ENCODE measurements at regions not wholly inside any gene's neighbourhood (a gene's known extent, or its start where the extent isn't known, plus 50 kb on each side); places are given as distances from the start of the nearest gene placed in this dataset.

DNA sequence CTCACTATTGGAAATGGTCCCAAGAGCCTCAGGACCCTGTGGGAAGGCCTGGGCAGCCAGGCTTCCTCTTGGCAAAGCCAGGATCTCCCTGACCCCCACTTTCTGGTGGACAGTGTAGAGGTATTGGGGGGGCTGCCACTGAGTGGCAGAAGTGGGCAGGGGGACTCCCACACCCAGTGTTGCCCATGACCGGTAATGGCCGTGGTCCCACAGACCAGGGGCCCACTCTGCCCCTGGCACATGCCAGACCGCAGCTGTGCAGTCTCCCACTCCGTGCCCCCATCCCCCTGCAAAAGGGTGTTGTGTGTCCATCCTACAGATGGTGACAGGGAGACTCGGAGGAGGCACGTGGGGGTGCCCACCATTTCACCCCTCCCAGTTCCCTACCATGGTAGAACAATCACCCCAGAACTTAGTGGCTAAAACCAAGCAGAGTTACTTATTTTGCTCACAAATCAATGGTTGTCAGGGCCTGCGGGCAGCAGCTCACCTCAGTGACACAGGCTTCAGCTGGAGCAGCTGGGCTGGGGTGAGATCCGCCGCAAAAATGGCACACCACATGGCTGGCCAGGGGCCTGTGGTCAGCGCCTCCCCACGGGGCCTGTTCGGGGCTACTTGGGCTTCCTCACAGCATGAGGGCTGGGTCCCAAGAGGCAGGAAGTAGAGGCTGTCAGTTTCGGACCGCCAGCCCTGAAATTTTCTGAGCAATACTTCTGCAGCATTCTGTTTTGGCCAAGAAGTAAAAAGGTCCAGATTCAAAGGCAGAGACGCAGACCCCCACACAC, 59.0 kb upstream of the ZNF469 start:
- H3K9me3 ChIP-seq (ENCODE audit: control insufficient read depth in 2 of 2, low read length in 2 of 2): peaks cover 0 to 3% of the 10 kb centered on the region in 2 donors
- H3K36me3 ChIP-seq (ENCODE audit: control insufficient read depth in 2 of 2, insufficient read depth in 2 of 2, low read length in 2 of 2): no peaks in the 10 kb centered on the region
- H3K27me3 ChIP-seq (ENCODE audit: control insufficient read depth in 1 of 2, insufficient read depth in 2 of 2, low read length in 2 of 2): peaks cover 0 to 2% of the 10 kb centered on the region in 2 donors
- no peak overlapping the region for H3K27ac ChIP-seq (ENCODE audit: low read length)
- no peaks in the 10 kb centered on the region for H3K4me1 ChIP-seq (ENCODE audit: control insufficient read depth, insufficient read depth, low read length)
- no peak overlapping the region for H3K9ac ChIP-seq (ENCODE audit: low read length in 2 of 2)
- no peak overlapping the region for H3K4me3 ChIP-seq (ENCODE audit: low read length in 2 of 2)

DNA sequence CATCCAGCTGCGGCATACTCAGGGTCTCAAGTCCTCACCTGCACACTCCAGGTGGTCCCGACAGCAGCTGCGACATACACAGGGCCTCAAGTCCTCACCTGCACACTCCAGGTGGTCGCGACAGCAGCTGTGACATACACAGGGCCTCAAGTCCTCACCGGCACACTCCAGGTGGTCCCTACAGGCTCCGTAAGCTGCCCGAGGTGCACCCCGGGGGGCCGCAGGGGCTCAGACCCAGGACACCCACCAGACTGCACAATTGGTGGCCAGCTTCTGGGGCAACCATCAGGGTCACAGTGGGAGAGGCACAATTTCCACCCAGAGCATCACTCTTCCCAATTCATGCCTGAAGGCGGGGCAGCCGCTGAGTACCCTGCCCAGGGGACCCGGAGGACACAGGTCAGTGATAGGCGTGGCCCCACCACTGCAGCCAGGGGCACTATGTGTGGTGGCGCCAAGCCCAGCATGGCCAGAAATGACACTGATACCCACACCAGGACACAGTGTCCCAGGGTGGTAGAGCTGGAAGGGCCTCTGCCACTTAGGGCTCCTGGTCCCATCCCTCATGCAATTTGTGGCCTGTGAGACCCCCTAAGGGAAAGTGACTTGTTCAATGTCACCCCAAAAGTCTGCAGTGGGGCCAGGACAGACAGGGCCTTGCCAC, 57.5 kb upstream of the ZNF469 start:
- Histone ChIP-seq H3K27ac (ENCODE audit: low read length) (no peak overlapping the region), H3K9me3 (ENCODE audit: control insufficient read depth in 2 of 2, low read length in 2 of 2) (peaks cover 0 to 3% of the 10 kb centered on the region in 2 donors), H3K4me1 (ENCODE audit: control insufficient read depth, insufficient read depth, low read length) (no peaks in the 10 kb centered on the region), H3K4me3 (ENCODE audit: low read length in 2 of 2) (no peak overlapping the region), H3K36me3 (ENCODE audit: control insufficient read depth in 2 of 2, insufficient read depth in 2 of 2, low read length in 2 of 2) (no peaks in the 10 kb centered on the region), H3K27me3 (ENCODE audit: control insufficient read depth in 1 of 2, insufficient read depth in 2 of 2, low read length in 2 of 2) (no peaks in the 10 kb centered on the region), H3K9ac (ENCODE audit: low read length in 2 of 2) (no peak overlapping the region)

DNA sequence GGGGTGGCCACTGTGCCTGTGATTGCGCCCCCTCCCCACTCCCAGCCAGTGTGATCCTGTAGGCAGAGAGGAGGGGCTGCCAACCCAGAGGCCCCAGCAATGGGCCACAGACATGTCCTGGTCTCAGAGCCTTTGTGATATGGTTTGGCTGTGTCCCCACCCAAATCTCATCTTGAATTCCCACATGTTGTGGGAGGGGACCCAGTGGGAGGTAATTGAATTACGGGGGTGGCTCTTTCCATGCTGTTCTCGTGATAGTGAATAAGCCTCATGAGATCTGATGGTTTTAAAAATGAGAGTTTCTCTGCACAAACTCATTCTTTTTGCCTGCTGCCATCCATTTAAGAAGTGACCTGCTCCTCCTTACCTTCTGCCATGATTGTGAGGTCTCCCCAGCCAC, 56.8 kb upstream of the ZNF469 start:
- no peaks in the 10 kb centered on the region for H3K27me3 ChIP-seq (ENCODE audit: control insufficient read depth in 1 of 2, insufficient read depth in 2 of 2, low read length in 2 of 2)
- no peaks in the 10 kb centered on the region for H3K4me1 ChIP-seq (ENCODE audit: control insufficient read depth, insufficient read depth, low read length)
- H3K9me3 ChIP-seq (ENCODE audit: control insufficient read depth in 2 of 2, low read length in 2 of 2): peaks cover 0 to 3% of the 10 kb centered on the region in 2 donors
- H3K36me3 ChIP-seq (ENCODE audit: control insufficient read depth in 2 of 2, insufficient read depth in 2 of 2, low read length in 2 of 2): no peaks in the 10 kb centered on the region
- no peak overlapping the region for H3K27ac ChIP-seq (ENCODE audit: low read length)
- H3K9ac ChIP-seq (ENCODE audit: low read length in 2 of 2): no peak overlapping the region
- H3K4me3 ChIP-seq (ENCODE audit: low read length in 2 of 2): no peak overlapping the region

DNA sequence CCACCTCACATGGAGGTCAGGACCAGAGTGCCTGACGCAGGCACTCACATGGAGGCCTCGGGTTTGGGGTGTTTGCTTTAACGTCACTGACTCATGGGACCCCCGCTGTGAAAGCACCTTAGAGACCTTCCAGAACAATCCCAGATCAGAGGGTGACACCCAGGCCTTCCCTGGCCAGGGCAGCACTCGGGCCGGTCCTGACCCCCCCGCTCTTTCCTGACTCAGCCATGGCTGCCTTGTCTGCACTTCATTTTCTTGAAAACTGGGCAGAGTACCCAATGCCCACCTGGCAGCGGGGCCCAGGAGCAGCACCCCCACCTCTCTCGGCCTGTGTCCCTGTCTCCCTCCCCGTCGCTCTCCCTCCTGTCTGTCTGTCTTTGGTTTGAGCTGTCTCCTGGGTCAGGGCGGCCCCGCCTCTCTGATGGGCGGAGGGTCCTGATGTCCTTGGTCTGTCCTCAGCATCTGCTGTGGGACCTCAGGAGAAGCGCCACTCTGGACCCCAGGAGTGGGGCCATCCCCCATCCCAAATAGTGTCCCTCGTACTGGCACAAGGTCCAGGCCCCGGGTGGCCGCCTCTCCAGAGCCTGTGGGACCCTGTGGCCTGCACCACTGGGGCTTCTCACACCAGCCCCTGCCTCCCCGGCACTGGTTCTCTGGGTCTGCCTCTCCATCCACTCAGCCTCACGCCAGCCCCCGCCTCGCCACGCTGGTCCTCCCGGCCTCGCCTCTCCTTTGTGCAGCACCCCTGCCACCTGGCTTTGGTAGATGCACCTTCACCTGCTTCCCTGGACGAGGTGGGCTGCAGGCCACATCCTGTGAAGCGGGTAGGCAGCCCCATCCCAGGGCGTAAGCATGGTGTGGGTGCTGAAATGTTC, 55.9 kb upstream of the ZNF469 start:
- H3K9me3 ChIP-seq (ENCODE audit: control insufficient read depth in 2 of 2, low read length in 2 of 2): peaks cover 0 to 3% of the 10 kb centered on the region in 2 donors
- no peak overlapping the region for H3K9ac ChIP-seq (ENCODE audit: low read length in 2 of 2)
- no peaks in the 10 kb centered on the region for H3K27me3 ChIP-seq (ENCODE audit: control insufficient read depth in 1 of 2, insufficient read depth in 2 of 2, low read length in 2 of 2)
- H3K27ac ChIP-seq (ENCODE audit: low read length): no peak overlapping the region
- no peak overlapping the region for H3K4me3 ChIP-seq (ENCODE audit: low read length in 2 of 2)
- no peaks in the 10 kb centered on the region for H3K36me3 ChIP-seq (ENCODE audit: control insufficient read depth in 2 of 2, insufficient read depth in 2 of 2, low read length in 2 of 2)
- H3K4me1 ChIP-seq (ENCODE audit: control insufficient read depth, insufficient read depth, low read length): no peaks in the 10 kb centered on the region

DNA sequence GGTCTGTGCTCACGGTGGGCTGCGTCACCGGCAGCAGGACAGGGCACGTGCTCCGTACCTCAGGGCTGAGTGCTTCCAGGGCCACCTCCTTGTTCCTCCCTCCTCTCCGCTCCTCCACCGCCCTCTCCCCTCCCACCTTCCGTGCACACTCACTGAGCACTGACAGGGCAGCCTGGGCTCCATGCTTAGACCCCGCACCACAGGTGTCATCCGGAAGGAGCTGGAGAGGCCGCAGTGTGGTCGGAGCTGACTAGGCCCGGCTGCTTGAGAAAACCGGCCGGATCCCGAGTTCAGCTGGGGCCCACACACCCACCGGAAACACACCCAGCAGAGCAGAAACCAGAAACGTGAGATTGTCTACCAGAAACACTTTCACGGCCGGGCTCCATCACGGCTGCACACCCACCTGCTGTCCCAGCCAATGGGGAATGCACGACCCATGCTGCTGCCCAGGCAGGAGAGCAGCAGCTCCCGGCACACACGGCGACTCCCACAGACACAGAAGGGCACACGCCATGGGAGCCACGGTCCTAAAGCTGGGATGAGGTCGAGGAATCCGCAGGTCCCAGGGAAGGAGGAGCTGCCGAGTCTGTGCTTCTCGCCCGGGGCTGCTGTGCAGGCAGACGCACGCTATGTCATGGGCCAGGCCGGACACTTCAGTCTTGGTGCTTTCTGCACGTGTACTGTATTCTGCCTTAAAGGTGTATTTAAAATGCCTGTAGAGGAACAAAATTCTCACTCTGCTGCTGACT, 55.0 kb upstream of the ZNF469 start:
- Histone ChIP-seq H3K27ac (ENCODE audit: low read length) (no peak overlapping the region), H3K27me3 (ENCODE audit: control insufficient read depth in 1 of 2, insufficient read depth in 2 of 2, low read length in 2 of 2) (no peaks in the 10 kb centered on the region), H3K9ac (ENCODE audit: low read length in 2 of 2) (no peak overlapping the region), H3K9me3 (ENCODE audit: control insufficient read depth in 2 of 2, low read length in 2 of 2) (peaks cover 0 to 3% of the 10 kb centered on the region in 2 donors), H3K4me3 (ENCODE audit: low read length in 2 of 2) (no peak overlapping the region), H3K4me1 (ENCODE audit: control insufficient read depth, insufficient read depth, low read length) (peaks cover 4% of the 10 kb centered on the region), H3K36me3 (ENCODE audit: control insufficient read depth in 2 of 2, insufficient read depth in 2 of 2, low read length in 2 of 2) (no peaks in the 10 kb centered on the region)

DNA sequence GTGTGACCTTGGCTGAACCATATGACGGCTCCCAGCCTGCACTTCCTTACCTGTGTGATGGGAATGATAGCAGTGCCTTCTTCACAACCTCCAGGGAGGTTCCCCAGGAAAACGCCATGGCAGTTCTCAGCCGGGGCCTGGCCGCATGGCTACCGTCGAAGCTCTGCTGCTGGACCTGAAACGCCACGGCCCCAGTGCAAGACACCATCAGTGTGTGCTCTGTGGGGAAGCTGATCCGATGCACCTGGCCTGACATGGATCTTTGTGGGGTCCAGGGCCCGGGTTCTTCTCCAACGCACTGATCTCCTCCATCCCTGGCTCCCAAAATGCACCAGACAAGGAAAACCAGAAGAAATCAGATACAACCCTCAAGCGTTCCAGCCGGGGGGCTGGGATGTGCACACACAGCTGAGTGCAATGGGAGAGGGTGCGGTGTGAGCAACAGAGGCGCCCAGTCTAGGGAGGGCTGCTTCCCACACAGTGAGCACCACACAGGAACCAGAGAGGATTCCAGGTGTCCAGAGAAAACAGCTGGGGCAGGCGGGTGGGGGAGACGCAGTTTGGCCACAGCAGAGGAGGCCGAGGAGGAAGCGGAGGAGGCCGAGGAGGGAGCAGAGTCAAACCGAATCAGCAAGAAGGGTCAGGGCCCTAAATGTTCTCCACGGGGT, 54.3 kb upstream of the ZNF469 start:
- peaks cover 0 to 3% of the 10 kb centered on the region in 2 donors for H3K9me3 ChIP-seq (ENCODE audit: control insufficient read depth in 2 of 2, low read length in 2 of 2)
- H3K4me3 ChIP-seq (ENCODE audit: low read length in 2 of 2): no peak overlapping the region
- peaks cover 4% of the 10 kb centered on the region for H3K4me1 ChIP-seq (ENCODE audit: control insufficient read depth, insufficient read depth, low read length)
- no peak overlapping the region for H3K27ac ChIP-seq (ENCODE audit: low read length)
- H3K27me3 ChIP-seq (ENCODE audit: control insufficient read depth in 1 of 2, insufficient read depth in 2 of 2, low read length in 2 of 2): no peaks in the 10 kb centered on the region
- no peak overlapping the region for H3K9ac ChIP-seq (ENCODE audit: low read length in 2 of 2)
- H3K36me3 ChIP-seq (ENCODE audit: control insufficient read depth in 2 of 2, insufficient read depth in 2 of 2, low read length in 2 of 2): no peaks in the 10 kb centered on the region

DNA sequence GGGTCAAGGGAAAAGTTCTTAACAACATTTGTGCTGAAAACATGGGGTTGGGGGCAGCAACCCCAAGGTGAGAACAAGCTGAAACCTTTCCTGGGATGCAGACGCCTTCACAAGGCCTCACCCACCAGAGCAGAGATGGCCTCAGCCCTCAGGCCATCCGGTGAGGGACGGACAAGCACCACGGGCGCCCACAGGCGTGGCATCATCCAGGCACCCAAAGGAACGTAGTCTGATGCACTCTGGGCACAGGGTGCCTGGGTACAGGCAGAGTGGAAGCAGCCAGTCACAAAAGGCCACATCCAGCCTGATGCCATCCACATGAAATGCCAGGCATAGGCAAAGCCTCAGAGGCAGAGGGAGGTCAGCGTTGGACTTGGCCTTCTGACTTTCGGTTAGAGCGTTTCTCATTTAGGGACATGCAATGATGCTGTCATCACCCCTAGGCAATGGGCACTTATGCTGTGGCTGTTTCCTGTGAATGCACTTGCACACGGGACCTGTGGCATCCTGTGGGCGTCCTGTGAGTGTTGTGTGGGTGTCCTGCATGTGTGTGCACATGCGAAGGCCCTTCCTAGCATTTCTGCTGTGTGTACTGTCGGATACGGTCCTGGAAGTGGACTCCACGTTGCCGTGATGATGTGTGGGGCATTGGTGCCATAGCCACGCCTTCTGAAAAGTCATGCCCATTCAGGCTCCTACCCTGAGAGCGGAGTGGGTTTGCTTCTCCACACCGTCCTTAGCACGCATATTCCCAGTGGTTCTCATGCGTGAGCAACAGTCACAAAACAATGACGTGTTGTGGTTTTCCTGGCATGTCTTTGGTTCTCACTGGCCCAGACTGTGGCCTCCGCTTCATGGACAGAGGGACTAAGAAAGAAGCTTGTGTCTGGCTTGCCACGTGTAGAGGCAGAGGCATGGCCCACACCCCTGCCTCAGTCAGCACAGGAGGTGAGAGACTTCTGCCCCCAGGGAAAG, 52.7 kb upstream of the ZNF469 start:
- peaks cover 4% of the 10 kb centered on the region for H3K4me1 ChIP-seq (ENCODE audit: control insufficient read depth, insufficient read depth, low read length)
- no peak overlapping the region for H3K9ac ChIP-seq (ENCODE audit: low read length in 2 of 2)
- no peak overlapping the region for H3K27ac ChIP-seq (ENCODE audit: low read length)
- H3K36me3 ChIP-seq (ENCODE audit: control insufficient read depth in 2 of 2, insufficient read depth in 2 of 2, low read length in 2 of 2): no peaks in the 10 kb centered on the region
- H3K27me3 ChIP-seq (ENCODE audit: control insufficient read depth in 1 of 2, insufficient read depth in 2 of 2, low read length in 2 of 2): no peaks in the 10 kb centered on the region
- no peaks in the 10 kb centered on the region for H3K9me3 ChIP-seq (ENCODE audit: control insufficient read depth in 2 of 2, low read length in 2 of 2)
- no peak overlapping the region for H3K4me3 ChIP-seq (ENCODE audit: low read length in 2 of 2)

DNA sequence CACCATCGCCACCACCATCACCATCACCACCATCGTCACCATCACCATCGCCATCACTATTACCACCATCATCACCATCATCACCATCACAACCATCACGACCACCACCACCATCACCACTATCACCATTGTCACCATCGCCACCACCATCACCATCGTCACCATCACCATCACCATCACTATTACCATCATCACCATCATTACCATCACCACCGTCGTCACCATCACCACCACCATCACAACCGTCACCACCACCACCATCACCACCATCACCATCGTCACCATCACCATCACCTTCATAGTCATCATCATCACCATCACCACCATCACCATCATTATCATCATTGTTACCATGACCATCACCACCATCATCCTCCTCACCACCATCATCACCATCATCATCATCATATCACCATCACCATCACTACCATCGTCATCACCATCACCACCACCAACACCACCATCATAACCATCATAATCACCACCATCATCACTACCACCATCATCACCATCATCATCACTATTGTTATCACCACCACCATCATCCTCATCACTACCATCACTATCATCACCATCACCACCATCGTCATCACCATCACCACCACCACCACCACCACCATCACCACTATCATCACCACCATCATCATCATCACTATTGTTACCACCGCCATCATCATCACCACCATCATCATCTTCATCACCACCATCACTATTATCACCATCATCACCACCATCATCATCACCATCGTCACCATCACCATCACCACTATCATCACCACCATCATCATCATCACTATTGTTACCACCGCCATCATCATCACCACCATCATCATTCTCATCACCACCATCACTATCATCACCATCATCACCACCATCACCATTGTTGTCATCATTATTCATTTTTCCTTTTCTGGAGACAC, 51.5 kb upstream of the ZNF469 start:
- Histone ChIP-seq H3K9me3 (ENCODE audit: control insufficient read depth in 2 of 2, low read length in 2 of 2) (no peaks in the 10 kb centered on the region), H3K4me3 (ENCODE audit: low read length in 2 of 2) (no peak overlapping the region), H3K27me3 (ENCODE audit: control insufficient read depth in 1 of 2, insufficient read depth in 2 of 2, low read length in 2 of 2) (no peaks in the 10 kb centered on the region), H3K9ac (ENCODE audit: low read length in 2 of 2) (no peak overlapping the region), H3K27ac (ENCODE audit: low read length) (no peak overlapping the region), H3K4me1 (ENCODE audit: control insufficient read depth, insufficient read depth, low read length) (peaks cover 4% of the 10 kb centered on the region), H3K36me3 (ENCODE audit: control insufficient read depth in 2 of 2, insufficient read depth in 2 of 2, low read length in 2 of 2) (no peaks in the 10 kb centered on the region)

All from stomach smooth muscle (tissue), 2 donors.